Colonic mucosa (tissue), 4 donors: ENCODE measurements at regions not wholly inside any gene's neighbourhood (a gene's known extent, or its start where the extent isn't known, plus 50 kb on each side); places are given as distances from the start of the nearest gene placed in this dataset.
A peak's percentile ranks its signal among the peaks of the same experiment; 100 is the strongest.

Source experiments
- DNase-seq: peaks from one replicate; pipeline ENCODE4 v3.0.0-alpha.2; 2020
- H3K27ac ChIP-seq: fragments of 200-600 bp; one replicate; pipeline ENCODE4 v1.8.0; 2021
- H3K27me3 ChIP-seq: fragments of 200-600 bp; one replicate; pipeline ENCODE4 v1.8.0; 2021
- H3K36me3 ChIP-seq: fragments of 200-600 bp; one replicate; pipeline ENCODE4 v1.8.0; 2021
- H3K4me1 ChIP-seq: fragments of 200-600 bp; one replicate; pipeline ENCODE4 v1.8.0; 2021; ENCODE audit warnings: mild to moderate bottlenecking
- H3K4me3 ChIP-seq: fragments of 200-600 bp; one replicate; pipeline ENCODE4 v1.8.0; 2021
- H3K9ac ChIP-seq, 2 donors: one replicate each; pipeline ENCODE4 v1.7.0; 2013; ENCODE audit warnings: control low read depth in 2 of 2, low read depth in 2 of 2, low read length in 2 of 2
- H3K9me3 ChIP-seq: fragments of 200-600 bp; one replicate; pipeline ENCODE4 v1.8.0; 2021
- CTCF ChIP-seq: fragments of 200-600 bp; IDR thresholded peaks from one replicate; pipeline ENCODE4 v1.8.0; 2022; ENCODE audit warnings: antibody characterized with exemption, mild to moderate bottlenecking
- intact Hi-C: fragments of 100-400 bp; cut with DNase I; formaldehyde crosslinking; loops from one replicate; pipeline ENCODE4 v1.14.1; 2022
- donor health status: healthy.
- donor health status: DM: no; HTN: no; CAD: no.
- donor health status: DM: no; HTN: no; CAD: no.

GRCh38 chr5:148910686-148911361 lies 84.4 kb downstream of the ADRB2 start:
- Histone ChIP-seq H3K27me3 (no peaks in the 10 kb centered on the region), H3K9ac (no peak overlapping the region), H3K27ac (no peak overlapping the region), H3K9me3 (no peaks in the 10 kb centered on the region), H3K4me3 (no peak overlapping the region), H3K4me1 (no peaks in the 10 kb centered on the region), H3K36me3 (no peaks in the 10 kb centered on the region)
- TF ChIP-seq CTCF, result no peak
- intact Hi-C loops, result no loop called here
- peak; percentile 61 for DNase-seq

- no peaks in the 10 kb centered on the region for H3K4me1 ChIP-seq
- H3K27me3 ChIP-seq, result no peaks in the 10 kb centered on the region
- no peak overlapping the region for H3K27ac ChIP-seq
- H3K4me3 ChIP-seq, result no peak overlapping the region
- no peak for TF ChIP-seq CTCF
- no peaks in the 10 kb centered on the region for H3K9me3 ChIP-seq
- intact Hi-C loops, result no loop called here
- no peak overlapping the region for H3K9ac ChIP-seq
- no peaks in the 10 kb centered on the region for H3K36me3 ChIP-seq
- DNase-seq, result no peak
Observed at GRCh38 chr5:148911386-148911785, 85.0 kb downstream of the ADRB2 start.

DNA sequence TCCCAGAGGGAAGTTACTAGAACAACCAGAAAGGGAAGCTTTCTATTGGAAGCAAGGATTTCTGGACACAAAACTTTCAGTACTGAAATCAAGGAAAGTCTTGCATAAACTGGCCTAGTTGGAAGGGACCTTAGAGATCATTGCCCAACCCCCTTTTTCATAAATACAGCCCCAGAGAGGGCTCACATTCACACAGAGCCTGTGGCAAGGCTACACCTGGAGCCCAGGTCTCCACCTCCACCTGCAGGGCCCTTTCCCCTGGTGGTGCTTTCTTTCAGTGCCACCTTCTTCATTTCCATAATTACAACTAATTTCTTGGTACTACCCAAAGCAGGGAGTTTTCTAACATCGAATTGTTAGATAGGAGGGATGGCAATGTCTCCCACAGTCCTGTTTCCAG lies 85.7 kb downstream of the ADRB2 start:
- Histone ChIP-seq H3K4me1 (no peaks in the 10 kb centered on the region), H3K4me3 (no peak overlapping the region), H3K27me3 (no peaks in the 10 kb centered on the region), H3K9me3 (no peaks in the 10 kb centered on the region), H3K9ac (no peak overlapping the region), H3K27ac (no peak overlapping the region), H3K36me3 (no peaks in the 10 kb centered on the region)
- no peak for DNase-seq
- intact Hi-C loops, result no loop called here
- TF ChIP-seq CTCF, result no peak

- Histone ChIP-seq H3K9ac (no peak overlapping the region), H3K9me3 (no peaks in the 10 kb centered on the region), H3K36me3 (no peaks in the 10 kb centered on the region), H3K4me1 (no peaks in the 10 kb centered on the region), H3K27me3 (no peaks in the 10 kb centered on the region), H3K4me3 (no peak overlapping the region), H3K27ac (no peak overlapping the region)
- peak; percentile 15 for TF ChIP-seq CTCF
- DNase-seq, result no peak
- intact Hi-C loops, result no loop called here
Observed at GRCh38 chr5:148912714-148913398, 86.4 kb downstream of the ADRB2 start.

DNA sequence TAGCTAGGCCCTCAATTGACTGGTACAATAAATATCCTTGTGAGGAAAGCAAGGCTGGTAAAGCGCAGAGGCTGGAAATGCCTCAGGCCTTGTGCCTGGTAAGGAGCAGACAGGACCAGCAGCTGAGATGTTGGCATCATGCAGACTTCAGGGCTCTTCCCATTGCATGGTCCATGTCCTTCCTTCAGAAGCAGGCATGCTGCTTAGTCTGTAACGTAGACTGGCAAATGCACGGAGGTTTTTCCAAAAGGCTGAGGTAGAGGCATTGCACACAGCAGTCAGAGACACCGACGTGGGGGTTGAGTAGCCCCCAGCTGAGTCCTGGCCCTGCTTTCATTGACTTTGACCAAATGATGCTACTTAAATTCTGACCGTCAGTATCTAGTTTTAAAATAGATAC lies 87.1 kb downstream of the ADRB2 start:
- Histone ChIP-seq H3K27me3 (no peaks in the 10 kb centered on the region), H3K27ac (no peak overlapping the region), H3K9ac (no peak overlapping the region), H3K4me1 (no peaks in the 10 kb centered on the region), H3K36me3 (no peaks in the 10 kb centered on the region), H3K9me3 (no peaks in the 10 kb centered on the region), H3K4me3 (no peak overlapping the region)
- intact Hi-C loops, result no loop called here
- TF ChIP-seq CTCF, result no peak
- DNase-seq, result no peak
